DND-41 (cell line): ENCODE measurements at regions not wholly inside any gene's neighbourhood (a gene's known extent, or its start where the extent isn't known, plus 50 kb on each side); places are given as distances from the start of the nearest gene placed in this dataset.

Source experiments
- ATAC-seq: fragments of 200-7000 bp; cut with Tn5 transposase; 3 replicates; pipeline ENCODE4 v1.9.1; 2021; ENCODE audit warnings: low read depth; ENCODE audit not compliant: insufficient read depth
- DNase-seq: peaks from one replicate; pipeline ENCODE4 v3.0.0-alpha.2; 2020
- H2AFZ ChIP-seq: 2 replicates; pipeline ENCODE4 v1.6.0; 2012; ENCODE audit warnings: low read depth, low read length
- H3K27ac ChIP-seq: 2 replicates; pipeline ENCODE4 v1.5.1; 2012; ENCODE audit warnings: low read length, inconsistent platforms
- H3K27me3 ChIP-seq: fragments of 200-600 bp; sonication (generic); 2 replicates; pipeline ENCODE4 v1.6.0; 2012; ENCODE audit warnings: low read length, mild to moderate bottlenecking, inconsistent platforms; ENCODE audit not compliant: insufficient read depth, poor library complexity
- H3K36me3 ChIP-seq: 2 replicates; pipeline ENCODE4 v1.5.1; 2012; ENCODE audit warnings: low read length, inconsistent platforms; ENCODE audit not compliant: insufficient read depth
- H3K4me1 ChIP-seq: 2 replicates; pipeline ENCODE4 v1.5.1; 2012; ENCODE audit warnings: mild to moderate bottlenecking, low read length; ENCODE audit not compliant: insufficient read depth
- H3K4me2 ChIP-seq: 2 replicates; pipeline ENCODE4 v1.6.0; 2012; ENCODE audit warnings: mild to moderate bottlenecking, moderate library complexity, low read length, inconsistent platforms; ENCODE audit not compliant: insufficient read depth
- H3K4me3 ChIP-seq, 2 experiments: fragments of 200-600 bp in 1 of 2; shearing (Covaris generic) in 1 of 2; 2 replicates each; pipeline ENCODE4 v1.5.1; 2012 to 2016; ENCODE audit warnings: inconsistent platforms in 2 of 2, low read length in 2 of 2, mild to moderate bottlenecking in 2 of 2, low read depth in 1 of 2, moderate library complexity in 1 of 2
- H3K79me2 ChIP-seq: 2 replicates; pipeline ENCODE4 v1.6.0; 2012; ENCODE audit warnings: low read length, inconsistent platforms; ENCODE audit not compliant: insufficient read depth
- H3K9ac ChIP-seq: 2 replicates; pipeline ENCODE4 v1.6.0; 2012; ENCODE audit warnings: low read depth, mild to moderate bottlenecking, inconsistent platforms, low read length, moderate library complexity
- H3K9me3 ChIP-seq: 2 replicates; pipeline ENCODE4 v1.5.1; 2012; ENCODE audit warnings: low read length, moderate library complexity, mild to moderate bottlenecking, inconsistent platforms; ENCODE audit not compliant: insufficient read depth, severe bottlenecking
- H4K20me1 ChIP-seq: 2 replicates; pipeline ENCODE4 v1.6.0; 2012; ENCODE audit warnings: low read length; ENCODE audit not compliant: insufficient read depth
- EZH2 ChIP-seq: IDR thresholded peaks from 3 replicates; pipeline ENCODE4 v1.6.1; 2012; ENCODE audit warnings: borderline replicate concordance, low read depth, mild to moderate bottlenecking, moderate library complexity, low read length, inconsistent platforms; ENCODE audit not compliant: severe bottlenecking
- TF ChIP-seq, protein P1 (sequence below): IDR thresholded peaks from 2 replicates; pipeline ENCODE4 v1.5.1; 2012; ENCODE audit warnings: borderline replicate concordance, low read length, moderate library complexity, mild to moderate bottlenecking; ENCODE audit not compliant: poor library complexity, severe bottlenecking; ENCODE audit errors: extremely low read depth

DNA sequence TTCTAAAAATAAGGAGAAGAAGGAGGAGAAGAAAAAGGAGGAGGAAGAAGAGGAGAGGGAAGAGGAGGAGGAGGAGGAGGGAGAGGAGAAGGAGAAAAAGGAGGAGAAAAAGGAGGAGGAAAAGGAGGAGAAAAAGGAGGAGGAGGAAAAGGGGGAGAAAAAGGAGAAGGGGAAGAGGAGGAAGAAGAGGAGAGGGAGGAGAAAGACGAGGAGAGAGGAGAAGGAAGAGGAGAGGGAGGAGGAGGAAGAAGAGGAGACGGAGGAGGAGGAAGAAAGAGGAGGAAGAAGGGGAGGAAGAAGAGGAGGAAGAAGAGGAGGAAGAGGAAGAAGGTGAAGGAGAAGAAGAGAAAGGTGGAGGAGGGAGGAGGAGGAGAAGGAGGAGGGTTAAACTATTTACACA is 210.2 kb upstream of the TRPM3 start:
- H3K9ac ChIP-seq, result no peak overlapping the region
- DNase-seq (no peak), ATAC-seq (no peak)
- H3K4me3 ChIP-seq, result no peak overlapping the region
- H2AFZ ChIP-seq, result no peak overlapping the region
- no peaks in the 10 kb centered on the region for H3K79me2 ChIP-seq
- no peaks in the 10 kb centered on the region for H3K9me3 ChIP-seq
- H3K27ac ChIP-seq, result no peak overlapping the region
- no peaks in the 10 kb centered on the region for H3K36me3 ChIP-seq
- no peak overlapping the region for H3K4me2 ChIP-seq
- H4K20me1 ChIP-seq, result no peaks in the 10 kb centered on the region
- TF ChIP-seq, protein P1, sequence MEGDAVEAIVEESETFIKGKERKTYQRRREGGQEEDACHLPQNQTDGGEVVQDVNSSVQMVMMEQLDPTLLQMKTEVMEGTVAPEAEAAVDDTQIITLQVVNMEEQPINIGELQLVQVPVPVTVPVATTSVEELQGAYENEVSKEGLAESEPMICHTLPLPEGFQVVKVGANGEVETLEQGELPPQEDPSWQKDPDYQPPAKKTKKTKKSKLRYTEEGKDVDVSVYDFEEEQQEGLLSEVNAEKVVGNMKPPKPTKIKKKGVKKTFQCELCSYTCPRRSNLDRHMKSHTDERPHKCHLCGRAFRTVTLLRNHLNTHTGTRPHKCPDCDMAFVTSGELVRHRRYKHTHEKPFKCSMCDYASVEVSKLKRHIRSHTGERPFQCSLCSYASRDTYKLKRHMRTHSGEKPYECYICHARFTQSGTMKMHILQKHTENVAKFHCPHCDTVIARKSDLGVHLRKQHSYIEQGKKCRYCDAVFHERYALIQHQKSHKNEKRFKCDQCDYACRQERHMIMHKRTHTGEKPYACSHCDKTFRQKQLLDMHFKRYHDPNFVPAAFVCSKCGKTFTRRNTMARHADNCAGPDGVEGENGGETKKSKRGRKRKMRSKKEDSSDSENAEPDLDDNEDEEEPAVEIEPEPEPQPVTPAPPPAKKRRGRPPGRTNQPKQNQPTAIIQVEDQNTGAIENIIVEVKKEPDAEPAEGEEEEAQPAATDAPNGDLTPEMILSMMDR, result no peak
- TF ChIP-seq EZH2, result no peak
- no peaks in the 10 kb centered on the region for H3K4me1 ChIP-seq
- H3K27me3 ChIP-seq, result no peaks in the 10 kb centered on the region

DNA sequence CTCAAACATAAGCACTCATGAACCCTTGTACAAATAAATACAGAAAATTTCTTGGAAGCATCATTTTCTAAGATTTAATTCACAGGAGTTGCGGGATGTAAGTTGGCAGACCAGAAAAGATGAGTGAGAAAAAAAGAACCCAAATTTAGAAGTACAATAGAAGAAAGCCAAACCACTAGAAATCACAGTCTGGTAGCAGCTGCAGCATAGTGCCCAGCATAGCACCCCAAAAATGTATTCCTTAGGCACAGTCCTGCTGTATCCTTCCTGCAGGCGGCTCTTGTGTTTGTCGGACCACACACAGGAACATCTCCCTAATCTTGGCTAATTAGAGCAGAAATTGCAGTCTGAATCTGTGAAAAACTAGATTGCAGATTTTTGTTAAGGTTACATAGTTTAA is 208.5 kb upstream of the TRPM3 start:
- Histone ChIP-seq H3K4me1 (no peaks in the 10 kb centered on the region), H3K4me3 (no peak overlapping the region), H3K4me2 (no peak overlapping the region), H4K20me1 (no peaks in the 10 kb centered on the region), H3K36me3 (no peaks in the 10 kb centered on the region), H3K9ac (no peak overlapping the region), H2AFZ (no peak overlapping the region), H3K79me2 (no peaks in the 10 kb centered on the region), H3K27ac (no peak overlapping the region), H3K9me3 (no peaks in the 10 kb centered on the region), H3K27me3 (peaks cover 2% of the 10 kb centered on the region)
- DNase-seq (no peak), ATAC-seq (no peak)
- TF ChIP-seq, protein P1, result no peak
- TF ChIP-seq EZH2, result no peak

DNA sequence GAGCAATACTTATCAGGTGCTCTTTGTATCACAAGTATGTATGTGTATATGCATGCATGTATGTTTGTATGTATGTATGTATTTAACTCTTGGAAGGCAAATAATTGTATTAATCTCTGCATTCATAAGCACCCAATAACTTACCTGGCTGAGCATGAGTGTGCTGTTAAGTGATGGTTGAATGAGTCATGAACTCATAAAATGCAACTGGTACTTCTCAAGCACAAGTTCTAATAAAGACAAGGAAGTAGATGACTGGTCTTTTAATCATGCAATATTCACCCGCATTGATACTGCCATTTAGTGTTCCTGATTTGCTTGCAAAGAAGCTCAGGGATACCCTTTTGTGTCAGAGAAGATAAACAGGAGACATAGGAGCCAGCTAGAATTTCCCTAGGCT is 204.9 kb upstream of the TRPM3 start:
- no peak overlapping the region for H3K4me2 ChIP-seq
- H4K20me1 ChIP-seq, result no peaks in the 10 kb centered on the region
- H3K9ac ChIP-seq, result no peak overlapping the region
- ATAC-seq (no peak), DNase-seq (no peak)
- H3K9me3 ChIP-seq, result no peaks in the 10 kb centered on the region
- peaks cover 2% of the 10 kb centered on the region for H3K27me3 ChIP-seq
- no peaks in the 10 kb centered on the region for H3K79me2 ChIP-seq
- no peaks in the 10 kb centered on the region for H3K4me1 ChIP-seq
- H3K27ac ChIP-seq, result no peak overlapping the region
- no peak overlapping the region for H2AFZ ChIP-seq
- no peak for TF ChIP-seq EZH2
- TF ChIP-seq, protein P1, result no peak
- H3K4me3 ChIP-seq, result no peak overlapping the region
- no peaks in the 10 kb centered on the region for H3K36me3 ChIP-seq

DNA sequence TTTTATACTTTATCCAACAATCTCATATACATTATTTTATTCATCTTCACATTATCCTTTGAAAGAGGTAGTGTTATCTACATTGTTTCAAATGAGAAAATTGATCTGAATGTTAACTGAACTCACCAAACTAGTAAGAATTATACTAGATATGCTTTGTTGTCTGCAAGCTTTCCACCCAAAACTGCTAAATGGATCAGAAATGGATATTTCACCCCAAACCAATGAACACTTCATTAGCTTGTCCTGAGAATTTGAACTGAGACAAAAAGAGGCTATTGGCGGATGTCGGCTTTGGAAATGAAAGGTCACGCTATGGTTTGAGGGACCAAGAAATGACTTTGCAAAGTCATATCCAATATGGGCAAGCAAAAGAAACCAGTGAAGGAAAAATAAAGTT is 201.9 kb upstream of the TRPM3 start:
- no peaks in the 10 kb centered on the region for H4K20me1 ChIP-seq
- no peaks in the 10 kb centered on the region for H3K9me3 ChIP-seq
- no peak overlapping the region for H3K4me2 ChIP-seq
- H3K79me2 ChIP-seq, result no peaks in the 10 kb centered on the region
- no peak overlapping the region for H3K27ac ChIP-seq
- H3K36me3 ChIP-seq, result no peaks in the 10 kb centered on the region
- H2AFZ ChIP-seq, result no peak overlapping the region
- no peak for ATAC-seq
- peaks cover 2% of the 10 kb centered on the region for H3K27me3 ChIP-seq
- TF ChIP-seq, protein P1, result no peak
- TF ChIP-seq EZH2, result no peak
- no peaks in the 10 kb centered on the region for H3K4me1 ChIP-seq
- H3K9ac ChIP-seq, result no peak overlapping the region
- no peak for DNase-seq
- H3K4me3 ChIP-seq, result no peak overlapping the region
